Epithelial cell of esophagus (primary cell): ENCODE measurements at regions not wholly inside any gene's neighbourhood (a gene's known extent, or its start where the extent isn't known, plus 50 kb on each side); places are given as distances from the start of the nearest gene placed in this dataset.

Experiments
- DNase-seq: peaks from one replicate; pipeline ENCODE4 v3.0.0; 2010; ENCODE audit warnings: low read depth
- H3K4me3 ChIP-seq: 2 replicates; pipeline ENCODE4 v1.5.1; 2011; ENCODE audit warnings: mild to moderate bottlenecking, low read length, control low read depth
- CTCF ChIP-seq: IDR thresholded peaks from 2 replicates; pipeline ENCODE4 v1.5.1; 2011; ENCODE audit warnings: low read depth, mild to moderate bottlenecking, low read length, control low read depth, inconsistent platforms; ENCODE audit not compliant: insufficient read depth; ENCODE audit errors: missing control alignments

- no peak for DNase-seq
- TF ChIP-seq CTCF: no peak
- no peak overlapping the region for H3K4me3 ChIP-seq
Observed at GRCh38 chr16:86432691-86433090, 77.6 kb upstream of the FOXF1 start.

GRCh38 chr16:86436466-86437185 is 73.7 kb upstream of the FOXF1 start:
- no peak for TF ChIP-seq CTCF
- H3K4me3 ChIP-seq: no peak overlapping the region
- DNase-seq: no peak

GRCh38 chr16:86437348-86437747 is 73.0 kb upstream of the FOXF1 start:
- no peak for DNase-seq
- H3K4me3 ChIP-seq: no peak overlapping the region
- TF ChIP-seq CTCF: no peak

GRCh38 chr16:86442703-86443102 is 67.6 kb upstream of the FOXF1 start:
- no peak for DNase-seq
- no peak overlapping the region for H3K4me3 ChIP-seq
- no peak for TF ChIP-seq CTCF

GRCh38 chr16:86443508-86444147 is 66.7 kb upstream of the FOXF1 start:
- DNase-seq: no peak
- TF ChIP-seq CTCF: no peak
- no peak overlapping the region for H3K4me3 ChIP-seq

GRCh38 chr16:86444261-86444660 is 66.1 kb upstream of the FOXF1 start:
- no peak overlapping the region for H3K4me3 ChIP-seq
- no peak for TF ChIP-seq CTCF
- DNase-seq: no peak

GRCh38 chr16:86444661-86445060 is 65.7 kb upstream of the FOXF1 start:
- DNase-seq: no peak
- no peak for TF ChIP-seq CTCF
- H3K4me3 ChIP-seq: no peak overlapping the region
